GM12873 (cell line): ENCODE measurements at regions not wholly inside any gene's neighbourhood (a gene's known extent, or its start where the extent isn't known, plus 50 kb on each side); places are given as distances from the start of the nearest gene placed in this dataset.

Source experiments
- CTCF ChIP-seq: IDR thresholded peaks from 2 replicates; pipeline ENCODE4 v1.5.1; 2012; ENCODE audit warnings: low read depth, mild to moderate bottlenecking, moderate library complexity, low read length, control low read depth; ENCODE audit not compliant: insufficient read depth; ENCODE audit errors: missing control alignments

- no peak for TF ChIP-seq CTCF
These were observed 56.4 kb upstream of the SPOCK3 start for GRCh38 chr4:167290678-167291077.

- TF ChIP-seq CTCF, result no peak
These were observed 74.6 kb upstream of the SPOCK3 start for GRCh38 chr4:167308876-167309275.

GRCh38 chr4:167321299-167321698 is 87.0 kb upstream of the SPOCK3 start:
- no peak for TF ChIP-seq CTCF

GRCh38 chr4:167339781-167340180 is 105.5 kb upstream of the SPOCK3 start:
- TF ChIP-seq CTCF, result no peak

- TF ChIP-seq CTCF, result no peak
These were observed 125.4 kb upstream of the SPOCK3 start for GRCh38 chr4:167359711-167360110.

- no peak for TF ChIP-seq CTCF
These were observed 145.0 kb upstream of the SPOCK3 start for GRCh38 chr4:167379076-167379835.

GRCh38 chr4:167380964-167381363 is 146.7 kb upstream of the SPOCK3 start:
- TF ChIP-seq CTCF, result no peak
